GM12878 (cell line): ENCODE measurements at regions not wholly inside any gene's neighbourhood (a gene's known extent, or its start where the extent isn't known, plus 50 kb on each side); places are given as distances from the start of the nearest gene placed in this dataset.

Source experiments
- ATAC-seq: fragments of 200-7000 bp; cut with Tn5 transposase; 3 replicates; pipeline ENCODE4 v1.9.1; 2020; ENCODE audit warnings: mild to moderate bottlenecking, moderate library complexity
- BruUV-seq: library from RNA; stranded (reverse); fragments of 400-500 nt; replicated peaks from 2 replicates; lab custom pipeline; 2021; lab: Mats Ljungman, UMichigan
- CTCF ChIA-PET: fragments of 300-600 bp; sonication (Branson Sonifier 250); formaldehyde crosslinking; extraction: SDS; loops from one replicate; lab custom pipeline; 2021; ENCODE audit warnings: inconsistent platforms; lab: Yijun Ruan, JAX
- POLR2A ChIA-PET: fragments of 350-600 bp; formaldehyde crosslinking; extraction: SDS; loops from one replicate; lab custom pipeline; 2021; ENCODE audit warnings: inconsistent platforms; lab: Charles Lee
- RAD21 ChIA-PET: fragments of 300-600 bp; sonication (Branson Sonifier 250); formaldehyde crosslinking; loops from one replicate; lab custom pipeline; 2023; ENCODE audit warnings: antibody characterized with exemption; ENCODE audit not compliant: unreplicated experiment; lab: Charles Lee
- SMC1A ChIA-PET: fragments of 300-600 bp; sonication (Branson Sonifier 250); formaldehyde crosslinking; loops from one replicate; lab custom pipeline; 2023; ENCODE audit not compliant: unreplicated experiment, uncharacterized antibody; lab: Charles Lee
- DNase-seq: peaks from one replicate; pipeline ENCODE4 v3.0.0-alpha.2; 2011; ENCODE audit warnings: low read depth, low spot score
- FAIRE-seq: peaks from 3 replicates; lab custom pipeline; 2011; peaks lifted over from hg19 to GRCh38; lab: Jason Lieb, UNC
- H2AFZ ChIP-seq: 2 replicates; pipeline ENCODE4 v1.6.0; 2011; ENCODE audit warnings: low read depth, low read length, control low read depth; ENCODE audit not compliant: control insufficient read depth
- H3K27ac ChIP-seq: 2 replicates; pipeline ENCODE4 v1.5.1; 2011; ENCODE audit warnings: control low read depth; ENCODE audit not compliant: control insufficient read depth, insufficient read depth
- H3K27me3 ChIP-seq, 2 experiments: replicated peaks in 1 of 2; 2 replicates each; pipeline versions ENCODE4 v1.6.0 to v1.6.1; 2011; ENCODE audit warnings: low read length in 1 of 2; ENCODE audit not compliant: control insufficient read depth in 2 of 2, insufficient read depth in 2 of 2
- H3K36me3 ChIP-seq, 2 experiments: 2 replicates each; pipeline ENCODE4 v1.5.1; 2011; ENCODE audit warnings: low read length in 1 of 2; ENCODE audit not compliant: control insufficient read depth in 2 of 2, insufficient read depth in 2 of 2
- H3K4me1 ChIP-seq: 2 replicates; pipeline ENCODE4 v1.6.1; 2011; ENCODE audit warnings: mild to moderate bottlenecking, low read length, moderate library complexity, mixed read lengths; ENCODE audit not compliant: control insufficient read depth, insufficient read depth
- H3K4me2 ChIP-seq: 2 replicates; pipeline ENCODE4 v1.6.0; 2011; ENCODE audit warnings: control low read depth; ENCODE audit not compliant: control insufficient read depth, insufficient read depth
- H3K4me3 ChIP-seq: fragments of 200-600 bp; sonication (generic); 2 replicates; pipeline ENCODE4 v1.5.1; 2016
- H3K79me2 ChIP-seq: 2 replicates; pipeline ENCODE4 v1.6.0; 2011; ENCODE audit warnings: low read length; ENCODE audit not compliant: control insufficient read depth, insufficient read depth
- H3K9ac ChIP-seq: 2 replicates; pipeline ENCODE4 v1.8.0; 2011; ENCODE audit warnings: low read length, control low read depth, mixed read lengths; ENCODE audit not compliant: control insufficient read depth, insufficient read depth
- H3K9me3 ChIP-seq: replicated peaks from 3 replicates; pipeline ENCODE4 v1.5.1; 2011; ENCODE audit warnings: mild to moderate bottlenecking, low read length; ENCODE audit not compliant: control insufficient read depth, insufficient read depth
- H4K20me1 ChIP-seq: 2 replicates; pipeline ENCODE4 v1.6.0; 2011; ENCODE audit not compliant: control insufficient read depth, insufficient read depth
- CREM ChIP-seq: IDR thresholded peaks from 2 replicates; pipeline ENCODE4 v1.6.1; 2014; ENCODE audit warnings: antibody characterized with exemption, low read depth
- HDGF ChIP-seq: fragments of 450-650 bp; IDR thresholded peaks from 2 replicates; pipeline ENCODE4 v1.6.1; 2016; ENCODE audit warnings: antibody characterized with exemption
- LARP7 ChIP-seq: fragments of 450-650 bp; IDR thresholded peaks from 2 replicates; pipeline ENCODE4 v1.6.1; 2017; ENCODE audit warnings: mild to moderate bottlenecking
- MTA3 ChIP-seq: IDR thresholded peaks from 2 replicates; pipeline ENCODE4 v1.6.1; 2012; ENCODE audit warnings: low read length, inconsistent platforms, borderline replicate concordance
- MYB ChIP-seq: fragments of 150-350 bp; IDR thresholded peaks from 2 replicates; pipeline ENCODE4 v1.6.1; 2014; ENCODE audit warnings: mild to moderate bottlenecking, low read depth, low read length, borderline replicate concordance
- NFXL1 ChIP-seq: fragments of 450-650 bp; IDR thresholded peaks from 2 replicates; pipeline ENCODE4 v1.6.1; 2017; ENCODE audit warnings: antibody characterized with exemption, mild to moderate bottlenecking, borderline replicate concordance
- NFYA ChIP-seq: IDR thresholded peaks from 2 replicates; pipeline ENCODE4 v1.6.1; 2011; ENCODE audit warnings: low read depth, mild to moderate bottlenecking, low read length, improper control_type of control experiment, borderline replicate concordance
- RELA ChIP-seq: fragments of 450-650 bp; IDR thresholded peaks from 2 replicates; pipeline ENCODE4 v1.8.0; 2014; ENCODE audit warnings: borderline replicate concordance; ENCODE audit not compliant: partially characterized antibody
- SMC3 ChIP-seq: IDR thresholded peaks from 2 replicates; pipeline ENCODE4 v1.6.1; 2011; ENCODE audit warnings: low read length, improper control_type of control experiment, borderline replicate concordance
- SPI1 ChIP-seq: IDR thresholded peaks from 2 replicates; pipeline ENCODE4 v1.6.1; 2011; ENCODE audit warnings: low read depth, mild to moderate bottlenecking, low read length, moderate library complexity, borderline replicate concordance; ENCODE audit not compliant: insufficient read depth
- SUZ12 ChIP-seq: fragments of 200-600 bp; sonication (generic); IDR thresholded peaks from one replicate; pipeline ENCODE4 v1.6.1; 2018; ENCODE audit warnings: antibody characterized with exemption, mild to moderate bottlenecking; ENCODE audit not compliant: unreplicated experiment
- TCF12 ChIP-seq: IDR thresholded peaks from 2 replicates; pipeline ENCODE4 v1.6.1; 2011; ENCODE audit warnings: low read depth, mild to moderate bottlenecking, low read length
- WRNIP1 ChIP-seq: IDR thresholded peaks from 2 replicates; pipeline ENCODE4 v1.6.1; 2011; ENCODE audit warnings: low read depth, low read length, improper control_type of control experiment, borderline replicate concordance
- ZSCAN29 ChIP-seq: fragments of 450-650 bp; IDR thresholded peaks from 2 replicates; pipeline ENCODE4 v1.6.1; 2017; ENCODE audit warnings: mild to moderate bottlenecking, moderate library complexity
- WGBS: methylation state at CpG from one replicate; pipeline ENCODE4 v1.1.6; 2016; ENCODE audit warnings: low lambda C conversion rate; ENCODE audit not compliant: insufficient replicate concordance, insufficient coverage; ENCODE audit errors: missing lambda C conversion rate; 5-methylcytosine and 5-hydroxymethylcytosine counted together
- in situ Hi-C: fragments of 300-500 bp; cut with MboI; formaldehyde crosslinking; loops from 9 replicates; pipeline ENCODE4 v1.14.3; 2018; ENCODE audit warnings: mixed read lengths
- intact Hi-C: fragments of 100-400 bp; cut with micrococcal nuclease; formaldehyde crosslinking; loops from one replicate; pipeline ENCODE4 v1.14.2; 2022; ENCODE audit not compliant: unreplicated experiment
- TF ChIP-seq, protein P1 (sequence below): fragments of 450-650 bp; conservative IDR thresholded peaks from 2 replicates; pipeline ENCODE4 v1.6.1; 2017; ENCODE audit warnings: mild to moderate bottlenecking, moderate library complexity
- TF ChIP-seq, protein P2 (sequence below): fragments of 450-650 bp; IDR thresholded peaks from 2 replicates; pipeline ENCODE4 v1.6.1; 2017; ENCODE audit warnings: borderline replicate concordance
- TF ChIP-seq, protein P3 (sequence below): IDR thresholded peaks from 2 replicates; pipeline ENCODE4 v1.6.1; 2012; ENCODE audit warnings: low read depth, low read length, improper control_type of control experiment

DNA sequence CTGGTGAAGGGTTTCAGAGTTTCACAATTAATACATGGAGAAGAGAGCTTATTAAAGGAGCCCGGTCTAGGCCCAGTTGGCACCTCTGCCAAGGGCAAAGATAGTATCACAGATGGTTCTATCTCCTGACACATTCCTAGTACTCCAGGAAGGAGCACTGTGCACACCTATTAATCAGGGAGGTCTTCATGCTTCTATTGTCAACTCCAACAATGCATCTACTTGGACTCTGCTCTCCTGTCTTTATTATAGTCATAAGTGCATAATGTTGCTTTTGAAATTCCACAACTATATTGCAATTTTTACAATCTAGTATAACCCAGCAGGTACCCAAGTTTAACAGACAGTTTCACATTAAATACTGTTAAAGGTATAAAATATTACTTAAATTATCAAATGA is 174.5 kb upstream of the TSC22D1 start:
- RAD21 ChIA-PET: no interaction called here
- intact Hi-C loops: no loop called here
- BruUV-seq: no TSS peak
- Histone ChIP-seq H3K4me2 (no peak overlapping the region), H3K9me3 (no peaks in the 10 kb centered on the region)
- SMC1A ChIA-PET: no interaction called here
- TF ChIP-seq RELA (no peak), MYB (no peak), NFYA (no peak), HDGF (no peak), CREM (no peak), LARP7 (no peak), NFXL1 (no peak), SPI1 (no peak), SMC3 (no peak), MTA3 (no peak), TCF12 (no peak), WRNIP1 (no peak), SUZ12 (no peak), ZSCAN29 (no peak)
- TF ChIP-seq, protein P1, sequence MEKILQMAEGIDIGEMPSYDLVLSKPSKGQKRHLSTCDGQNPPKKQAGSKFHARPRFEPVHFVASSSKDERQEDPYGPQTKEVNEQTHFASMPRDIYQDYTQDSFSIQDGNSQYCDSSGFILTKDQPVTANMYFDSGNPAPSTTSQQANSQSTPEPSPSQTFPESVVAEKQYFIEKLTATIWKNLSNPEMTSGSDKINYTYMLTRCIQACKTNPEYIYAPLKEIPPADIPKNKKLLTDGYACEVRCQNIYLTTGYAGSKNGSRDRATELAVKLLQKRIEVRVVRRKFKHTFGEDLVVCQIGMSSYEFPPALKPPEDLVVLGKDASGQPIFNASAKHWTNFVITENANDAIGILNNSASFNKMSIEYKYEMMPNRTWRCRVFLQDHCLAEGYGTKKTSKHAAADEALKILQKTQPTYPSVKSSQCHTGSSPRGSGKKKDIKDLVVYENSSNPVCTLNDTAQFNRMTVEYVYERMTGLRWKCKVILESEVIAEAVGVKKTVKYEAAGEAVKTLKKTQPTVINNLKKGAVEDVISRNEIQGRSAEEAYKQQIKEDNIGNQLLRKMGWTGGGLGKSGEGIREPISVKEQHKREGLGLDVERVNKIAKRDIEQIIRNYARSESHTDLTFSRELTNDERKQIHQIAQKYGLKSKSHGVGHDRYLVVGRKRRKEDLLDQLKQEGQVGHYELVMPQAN: no peak
- TF ChIP-seq, protein P2, sequence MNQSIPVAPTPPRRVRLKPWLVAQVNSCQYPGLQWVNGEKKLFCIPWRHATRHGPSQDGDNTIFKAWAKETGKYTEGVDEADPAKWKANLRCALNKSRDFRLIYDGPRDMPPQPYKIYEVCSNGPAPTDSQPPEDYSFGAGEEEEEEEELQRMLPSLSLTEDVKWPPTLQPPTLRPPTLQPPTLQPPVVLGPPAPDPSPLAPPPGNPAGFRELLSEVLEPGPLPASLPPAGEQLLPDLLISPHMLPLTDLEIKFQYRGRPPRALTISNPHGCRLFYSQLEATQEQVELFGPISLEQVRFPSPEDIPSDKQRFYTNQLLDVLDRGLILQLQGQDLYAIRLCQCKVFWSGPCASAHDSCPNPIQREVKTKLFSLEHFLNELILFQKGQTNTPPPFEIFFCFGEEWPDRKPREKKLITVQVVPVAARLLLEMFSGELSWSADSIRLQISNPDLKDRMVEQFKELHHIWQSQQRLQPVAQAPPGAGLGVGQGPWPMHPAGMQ: no peak
- TF ChIP-seq, protein P3, sequence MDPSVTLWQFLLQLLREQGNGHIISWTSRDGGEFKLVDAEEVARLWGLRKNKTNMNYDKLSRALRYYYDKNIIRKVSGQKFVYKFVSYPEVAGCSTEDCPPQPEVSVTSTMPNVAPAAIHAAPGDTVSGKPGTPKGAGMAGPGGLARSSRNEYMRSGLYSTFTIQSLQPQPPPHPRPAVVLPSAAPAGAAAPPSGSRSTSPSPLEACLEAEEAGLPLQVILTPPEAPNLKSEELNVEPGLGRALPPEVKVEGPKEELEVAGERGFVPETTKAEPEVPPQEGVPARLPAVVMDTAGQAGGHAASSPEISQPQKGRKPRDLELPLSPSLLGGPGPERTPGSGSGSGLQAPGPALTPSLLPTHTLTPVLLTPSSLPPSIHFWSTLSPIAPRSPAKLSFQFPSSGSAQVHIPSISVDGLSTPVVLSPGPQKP: no peak
- TF ChIP-seq, all 136 proteins: peak for 0
- CTCF ChIA-PET: no interaction called here
- 6% methylated on average over 1 of the region's 1 CpG for WGBS
- Histone ChIP-seq H3K27ac (no peak overlapping the region), H3K79me2 (no peaks in the 10 kb centered on the region), H2AFZ (no peak overlapping the region), H3K4me1 (no peaks in the 10 kb centered on the region), H3K9ac (no peak overlapping the region), H4K20me1 (no peaks in the 10 kb centered on the region), H3K36me3 (no peaks in the 10 kb centered on the region), H3K4me3 (no peak overlapping the region), H3K27me3 (no peaks in the 10 kb centered on the region)
- ATAC-seq: no peak
- POLR2A ChIA-PET: no interaction called here
- no peak for FAIRE-seq
- DNase-seq: no peak
- in situ Hi-C loops: no loop called here
